Fibroblast of skin of abdomen (primary cell): ENCODE measurements at regions not wholly inside any gene's neighbourhood (a gene's known extent, or its start where the extent isn't known, plus 50 kb on each side); places are given as distances from the start of the nearest gene placed in this dataset.
"Not testable (repeated sequence)": the region's sequence is repeated elsewhere in the genome, so short reads cannot be mapped to it uniquely, and the experiment has no call there.

Experiments used
- DNase-seq: peaks from one replicate; pipeline ENCODE4 v3.0.0-alpha.2; 2013

GRCh38 chr18:34352385-34353163, 127.9 kb upstream of the NOL4 start:
- DNase-seq = no peak

- no peak for DNase-seq
Measured at GRCh38 chr18:34354351-34354750, 129.6 kb upstream of the NOL4 start.

- DNase-seq = no peak
Measured at GRCh38 chr18:34357944-34358580, 133.3 kb upstream of the NOL4 start.

GRCh38 chr18:34358923-34359322, 134.2 kb upstream of the NOL4 start:
- no peak for DNase-seq

GRCh38 chr18:34364699-34365098, 140.0 kb upstream of the NOL4 start:
- DNase-seq = no peak

GRCh38 chr18:34370704-34371395, 146.1 kb upstream of the NOL4 start:
- DNase-seq = no peak

GRCh38 chr18:34380326-34380725, 155.6 kb upstream of the NOL4 start:
- DNase-seq = no peak

- DNase-seq = no peak
Measured at GRCh38 chr18:34385311-34385710, 160.6 kb upstream of the NOL4 start.

GRCh38 chr18:34386803-34387202, 162.1 kb upstream of the NOL4 start:
- DNase-seq = no peak

GRCh38 chr18:34397286-34397896, 172.7 kb upstream of the NOL4 start:
- no peak for DNase-seq

- DNase-seq = no peak
Measured at GRCh38 chr18:34399892-34400291, 175.2 kb upstream of the NOL4 start.

- no peak for DNase-seq
Measured at GRCh38 chr18:34400834-34401233, 176.1 kb upstream of the NOL4 start.

GRCh38 chr18:34401775-34402174, 177.1 kb upstream of the NOL4 start:
- no peak for DNase-seq

- not testable (repeated sequence) for DNase-seq
Measured at GRCh38 chr18:34407471-34407870, 182.8 kb upstream of the NOL4 start.

GRCh38 chr18:34411952-34412351, 187.2 kb upstream of the NOL4 start:
- no peak for DNase-seq

- DNase-seq = no peak
Measured at GRCh38 chr18:34431042-34431441, 206.3 kb upstream of the NOL4 start.

GRCh38 chr18:34444622-34445021, 219.9 kb upstream of the NOL4 start:
- no peak for DNase-seq

GRCh38 chr18:34448662-34449061, 223.9 kb upstream of the NOL4 start:
- DNase-seq = no peak

- DNase-seq = no peak
Measured at GRCh38 chr18:34457761-34458160, 233.0 kb upstream of the NOL4 start.

- no peak for DNase-seq
Measured at GRCh38 chr18:34458410-34458977, 233.8 kb upstream of the NOL4 start.

GRCh38 chr18:34461266-34461665, 236.6 kb upstream of the NOL4 start:
- no peak for DNase-seq

GRCh38 chr18:34467058-34467457, 242.3 kb upstream of the NOL4 start:
- no peak for DNase-seq

- no peak for DNase-seq
Measured at GRCh38 chr18:34480162-34480700, 229.9 kb upstream of the DTNA start.
